ENCODE measurements at regions not wholly inside any gene's neighbourhood (a gene's known extent, or its start where the extent isn't known, plus 50 kb on each side); places are given as distances from the start of the nearest gene placed in this dataset.

DNA sequence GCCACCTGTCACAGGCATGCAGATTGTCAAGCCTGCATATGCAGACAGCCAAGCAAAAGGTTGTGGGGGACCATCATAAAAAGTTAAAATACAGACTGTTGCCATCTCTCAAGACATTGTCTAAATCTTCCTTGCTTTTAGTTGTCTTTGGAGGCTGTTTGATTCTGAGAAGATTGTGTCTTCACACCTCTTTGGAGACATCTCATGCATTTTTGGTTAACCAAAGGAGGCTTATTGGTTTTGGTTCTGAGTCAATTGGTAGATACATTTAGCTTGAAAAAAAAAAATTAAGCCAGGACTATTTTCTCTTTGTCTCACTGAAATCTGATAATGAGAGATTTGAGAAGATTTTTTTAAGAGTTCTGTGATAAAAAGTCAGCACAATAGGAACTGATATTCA lies 217.6 kb downstream of the LYPLAL1 start:
- DNase-seq, result no peak

DNA sequence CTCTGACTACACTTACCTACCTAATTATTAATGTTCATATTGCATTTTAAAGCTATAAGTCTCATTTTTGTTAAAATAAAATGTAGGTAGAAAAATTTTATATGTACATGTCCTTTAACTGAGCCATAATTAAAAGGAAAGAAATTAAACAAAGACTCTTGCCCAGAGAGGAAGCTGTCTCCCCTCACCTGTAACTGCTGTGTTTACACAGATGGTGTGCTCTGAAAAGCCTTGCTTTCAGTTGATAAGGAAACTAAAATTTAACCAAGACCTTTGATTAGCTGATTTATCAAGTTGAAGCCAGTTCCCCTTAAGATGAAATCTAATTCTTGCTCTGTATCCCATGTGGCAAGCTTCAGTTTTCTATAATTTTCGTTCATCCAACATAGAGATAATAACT lies 213.5 kb downstream of the LYPLAL1 start:
- DNase-seq, result no peak

DNA sequence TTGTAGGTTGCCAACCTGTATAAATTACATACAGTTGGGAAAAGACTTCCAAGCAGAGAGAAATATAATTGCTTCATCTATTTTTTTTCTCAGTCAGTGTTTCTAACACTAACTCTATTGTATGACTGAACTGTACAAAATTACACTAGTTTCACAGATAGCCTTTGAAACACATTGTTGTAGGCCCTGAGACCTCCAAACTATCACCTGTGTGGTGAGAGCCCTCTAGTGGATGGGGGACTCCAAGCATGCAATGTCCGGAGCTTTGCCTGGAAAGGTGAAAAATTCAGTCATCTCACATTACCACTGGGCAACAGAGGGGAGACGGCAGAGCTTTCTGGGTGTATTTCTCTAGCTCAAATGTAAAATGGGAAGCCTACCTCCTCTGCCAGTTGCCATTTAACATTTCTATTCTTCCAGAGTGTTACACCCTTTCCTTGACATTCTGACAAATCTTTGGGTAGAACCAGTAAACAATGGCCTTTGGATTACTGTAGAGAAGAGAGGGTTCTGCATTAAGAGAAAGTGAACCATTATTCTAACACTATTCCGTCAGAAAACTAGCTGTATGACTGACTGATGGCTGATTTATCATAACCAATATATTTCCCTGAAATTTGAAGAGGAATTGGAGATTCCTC lies 212.2 kb downstream of the LYPLAL1 start:
- DNase-seq, result peak; percentile 24 to 39

DNA sequence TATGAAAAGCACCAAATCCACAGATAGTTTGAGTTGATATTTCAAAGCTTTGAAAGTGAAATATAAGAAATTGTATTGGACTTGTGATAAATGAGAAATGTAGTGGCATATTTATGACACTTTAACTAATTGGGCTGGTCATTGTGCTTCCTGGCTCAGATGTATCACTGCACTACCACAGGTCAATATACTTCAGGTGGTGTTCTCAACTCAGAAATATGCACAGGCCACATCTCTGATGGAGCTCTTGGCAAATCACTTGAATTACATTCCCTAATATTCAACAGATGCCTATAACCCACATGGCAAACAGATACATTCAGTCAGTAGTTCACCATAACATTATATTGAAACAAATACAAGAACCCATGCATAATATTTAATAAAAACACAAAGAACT lies 209.6 kb downstream of the LYPLAL1 start:
- DNase-seq, result no peak

DNA sequence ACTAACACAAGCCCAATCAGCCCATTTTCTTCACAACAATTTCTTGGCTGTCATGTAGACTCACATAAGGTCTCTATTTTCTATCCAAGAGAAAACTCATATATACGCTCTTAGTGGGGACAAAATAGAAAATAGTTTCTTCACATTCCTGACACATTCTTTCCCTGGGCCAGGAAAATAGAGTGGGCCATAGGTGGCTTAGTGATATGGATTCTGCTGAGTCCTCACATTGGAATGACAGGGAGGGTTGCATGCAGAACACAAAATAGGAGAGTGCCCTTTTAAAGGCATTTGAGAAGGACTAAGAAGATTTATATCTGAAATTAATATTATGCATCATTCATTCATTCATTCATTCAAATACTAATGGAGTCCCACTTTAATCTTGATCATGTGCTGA lies 207.7 kb downstream of the LYPLAL1 start:
- no peak for DNase-seq

DNA sequence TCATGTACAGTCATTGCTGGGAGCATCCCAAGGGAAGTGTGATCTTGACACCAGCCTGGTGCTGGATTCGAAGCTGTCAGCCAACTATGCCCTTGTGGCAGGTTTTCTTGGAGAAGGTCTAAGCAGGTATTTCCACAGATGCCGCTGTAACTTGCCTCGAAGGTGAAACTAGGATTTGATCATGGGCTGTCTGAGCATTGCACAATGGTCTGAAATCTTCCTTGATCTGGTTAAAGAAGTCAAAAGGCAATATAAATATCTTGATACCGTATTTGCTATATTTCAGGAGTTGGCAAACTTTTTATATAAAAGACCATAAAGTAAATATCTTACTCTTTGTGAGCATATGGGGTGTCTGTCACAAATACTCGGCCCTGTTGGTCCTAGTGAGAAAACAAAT lies 206.8 kb downstream of the LYPLAL1 start:
- no peak for DNase-seq

DNA sequence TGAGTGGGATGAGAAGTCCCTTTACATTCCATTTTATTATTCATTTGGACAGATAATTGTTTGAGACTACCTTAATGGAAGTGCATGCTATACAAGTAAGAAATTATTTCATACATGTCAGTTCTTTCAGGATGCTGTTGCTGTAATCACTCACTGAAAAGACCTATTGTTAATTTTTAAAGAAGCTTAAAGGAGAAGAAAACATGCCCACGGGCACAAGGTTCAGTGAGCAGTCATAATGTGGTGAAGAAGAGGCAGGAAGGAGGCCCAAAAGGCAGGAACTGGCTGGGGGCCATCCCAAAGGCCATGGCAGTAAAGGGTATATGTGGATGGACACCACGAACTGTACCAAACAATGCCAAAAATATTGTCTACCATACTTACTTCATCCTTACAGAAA lies 206.0 kb downstream of the LYPLAL1 start:
- no peak for DNase-seq

DNA sequence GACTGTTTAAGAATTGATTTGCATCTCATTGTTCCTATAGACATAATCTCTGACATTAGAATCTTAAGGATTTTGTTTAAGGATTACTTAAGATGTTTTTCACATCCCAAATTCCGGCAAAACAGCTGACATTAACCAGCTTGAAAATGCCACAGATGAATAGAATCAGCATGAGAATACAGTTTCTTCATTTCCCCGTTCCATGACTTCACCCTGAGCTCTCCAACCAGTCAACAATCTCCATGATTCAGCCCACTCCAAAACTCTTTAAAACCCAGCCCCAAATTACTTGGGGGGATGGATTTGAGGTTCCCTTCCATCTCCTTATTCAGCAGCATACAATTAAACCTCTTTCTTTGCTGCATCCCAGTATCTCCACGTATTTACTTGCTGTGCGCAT lies 201.0 kb downstream of the LYPLAL1 start:
- DNase-seq, result no peak

DNA sequence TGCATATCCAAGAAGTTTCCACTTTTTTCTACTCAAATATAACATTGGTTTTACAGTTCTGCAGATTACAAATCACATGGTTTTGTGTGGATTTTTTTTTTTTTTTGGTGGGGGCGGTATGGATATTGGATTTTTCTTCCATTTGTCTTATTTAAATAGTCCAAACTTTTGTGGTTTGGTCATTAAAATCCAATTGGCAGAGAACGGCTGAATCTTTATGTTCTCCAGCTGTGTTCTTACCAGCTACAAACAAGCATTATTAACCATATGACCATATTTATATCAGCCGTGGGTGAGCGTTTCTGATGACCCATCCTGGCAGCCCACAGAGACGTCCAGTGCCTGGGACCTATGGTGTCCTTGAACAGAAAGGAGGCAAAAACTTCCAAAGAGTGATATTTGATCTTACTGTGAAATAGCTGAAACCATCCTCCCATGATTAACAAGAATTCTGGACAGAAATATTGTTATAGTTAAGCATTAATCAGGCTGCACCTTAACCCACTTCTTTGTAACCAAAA lies 200.4 kb downstream of the LYPLAL1 start:
- DNase-seq, result no peak

DNA sequence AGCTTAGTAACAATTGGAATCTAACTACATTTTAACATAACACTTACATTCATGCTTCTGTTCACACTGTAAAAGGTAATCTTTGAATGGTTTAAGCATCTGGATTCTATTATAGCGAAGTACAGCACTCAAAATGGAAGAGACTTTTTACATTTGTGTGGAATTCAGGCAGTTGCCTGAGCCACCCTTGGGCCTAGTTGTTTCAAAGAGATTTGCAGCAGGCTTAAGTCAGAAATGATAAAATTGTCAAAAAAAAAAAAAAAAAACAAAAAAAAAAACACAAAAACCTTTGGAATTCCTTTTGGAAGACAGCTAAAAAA lies 199.9 kb downstream of the LYPLAL1 start:
- no peak for DNase-seq

DNA sequence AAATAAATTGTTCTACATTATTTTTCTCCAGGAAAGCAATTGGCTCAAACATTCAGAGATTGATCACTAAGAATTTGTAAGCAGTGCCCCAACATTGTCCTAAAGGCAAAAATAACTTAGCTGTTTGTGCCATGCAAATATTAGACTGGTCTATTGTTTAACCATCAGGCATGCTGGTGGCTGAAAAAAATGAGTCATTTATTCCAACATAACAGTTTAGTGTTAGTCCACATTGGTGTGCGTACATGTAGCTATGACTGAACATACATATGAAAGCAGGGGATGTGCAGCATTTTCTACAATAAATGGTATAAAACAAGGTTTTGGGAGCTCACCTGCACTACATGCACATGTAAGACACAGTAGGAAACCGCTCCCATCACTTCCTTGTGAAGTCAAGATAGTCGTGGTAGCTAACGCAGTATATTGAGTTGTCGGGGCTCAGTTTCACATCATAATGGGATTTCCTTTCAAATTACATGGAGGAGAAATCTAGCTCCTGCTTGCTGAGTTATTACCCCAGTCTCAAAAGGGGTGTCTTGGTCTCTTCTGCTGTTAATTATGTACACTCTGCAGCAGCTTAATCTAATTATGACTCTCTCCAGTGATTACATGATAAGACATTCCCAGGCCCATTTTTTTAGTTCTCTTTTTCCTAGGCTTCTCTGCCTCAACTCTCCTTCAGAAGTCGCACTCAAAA lies 199.4 kb downstream of the LYPLAL1 start:
- DNase-seq, result no peak

DNA sequence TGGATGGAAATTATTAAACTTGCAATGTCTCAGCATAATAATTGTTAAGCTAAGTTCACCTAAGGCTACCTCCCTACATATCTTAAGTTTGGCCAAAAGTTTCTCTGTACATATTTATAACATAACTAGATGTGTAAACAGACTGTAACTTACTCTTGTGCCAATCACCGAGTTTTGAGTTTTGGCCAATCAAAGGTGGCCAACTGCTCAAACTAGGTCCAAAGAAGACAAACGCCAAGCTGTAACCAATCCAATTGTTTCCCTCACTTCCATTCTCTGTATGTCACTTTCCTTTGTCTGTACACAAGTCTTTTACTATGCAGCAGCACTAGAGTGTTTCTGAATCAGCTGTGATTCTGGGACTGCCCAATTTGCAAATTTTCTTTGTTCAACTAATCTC lies 197.8 kb downstream of the LYPLAL1 start:
- DNase-seq, result no peak

DNA sequence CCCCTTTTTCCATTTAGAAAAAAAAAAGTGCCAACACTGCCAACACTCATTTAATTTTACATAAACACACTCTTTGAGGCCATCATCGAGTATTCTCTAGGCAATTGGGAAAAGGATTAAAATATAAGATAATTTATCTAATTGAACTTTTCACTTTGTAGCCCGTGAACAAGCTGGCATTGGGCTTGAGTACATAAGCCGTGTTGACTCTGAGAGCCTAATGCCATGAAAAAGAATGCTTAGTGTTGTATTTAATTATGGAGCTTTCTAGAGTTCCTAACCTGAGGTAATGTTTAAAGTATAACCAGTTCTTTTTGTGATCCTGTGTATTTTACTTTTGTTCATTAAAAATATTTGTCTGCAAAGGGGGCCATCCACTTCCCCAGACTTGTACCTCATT lies 193.8 kb downstream of the LYPLAL1 start:
- no peak for DNase-seq

DNA sequence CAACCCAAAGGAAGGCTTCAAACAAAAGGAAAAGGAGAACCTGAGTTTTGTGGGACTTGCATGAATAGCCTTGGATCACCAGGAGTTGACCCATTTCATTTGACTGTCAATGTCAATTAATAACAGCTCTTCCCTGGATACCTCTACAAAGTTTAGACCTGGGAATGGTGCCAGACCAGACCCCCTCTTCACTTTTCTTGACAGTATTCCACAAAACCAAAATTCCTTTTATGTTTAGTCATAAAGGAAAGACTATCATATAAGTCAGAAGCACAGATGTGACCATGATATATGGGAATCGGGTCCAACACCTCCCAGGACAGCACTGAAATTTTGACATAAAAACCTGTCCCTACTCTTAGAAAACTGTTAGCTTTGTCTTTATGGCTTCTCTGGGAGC lies 191.8 kb downstream of the LYPLAL1 start:
- no peak for DNase-seq

DNA sequence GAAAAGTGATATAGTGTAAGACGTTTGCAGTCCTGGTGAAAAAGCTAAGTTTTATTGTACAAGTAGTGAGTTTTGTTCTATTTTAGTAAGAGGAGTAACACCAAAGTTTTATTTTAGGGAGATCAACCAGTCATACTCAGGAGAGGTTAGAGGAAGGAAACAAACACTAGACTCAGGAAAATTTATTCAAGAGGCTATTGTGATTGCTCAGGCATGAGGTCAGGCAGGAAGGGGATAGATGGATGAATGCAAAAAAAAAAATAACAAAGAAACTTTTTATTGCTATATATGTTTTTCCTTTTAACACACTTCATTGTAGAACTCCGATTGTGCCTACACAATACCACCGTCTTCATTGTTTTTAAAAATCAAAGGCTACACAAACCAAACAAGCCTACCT lies 189.0 kb downstream of the LYPLAL1 start:
- no peak for DNase-seq

DNA sequence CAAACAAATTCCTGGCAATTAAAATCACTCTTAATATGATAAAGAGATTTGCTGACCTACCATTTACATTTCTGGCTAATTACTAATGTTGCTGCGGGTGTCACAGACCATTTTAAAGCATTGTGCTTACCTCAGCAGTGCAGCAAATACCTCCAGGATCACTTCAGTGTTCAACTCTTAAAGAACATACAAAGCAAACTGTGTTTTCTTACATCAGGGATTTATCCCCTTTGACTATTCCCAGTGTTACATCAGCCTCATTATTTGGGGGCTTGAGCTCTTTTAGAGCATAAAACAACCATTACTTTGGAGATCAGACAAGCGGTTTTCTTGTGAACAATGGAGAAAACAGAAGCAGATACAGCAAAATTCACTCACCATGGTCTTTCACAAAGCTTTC lies 185.4 kb downstream of the LYPLAL1 start:
- DNase-seq, result no peak

DNA sequence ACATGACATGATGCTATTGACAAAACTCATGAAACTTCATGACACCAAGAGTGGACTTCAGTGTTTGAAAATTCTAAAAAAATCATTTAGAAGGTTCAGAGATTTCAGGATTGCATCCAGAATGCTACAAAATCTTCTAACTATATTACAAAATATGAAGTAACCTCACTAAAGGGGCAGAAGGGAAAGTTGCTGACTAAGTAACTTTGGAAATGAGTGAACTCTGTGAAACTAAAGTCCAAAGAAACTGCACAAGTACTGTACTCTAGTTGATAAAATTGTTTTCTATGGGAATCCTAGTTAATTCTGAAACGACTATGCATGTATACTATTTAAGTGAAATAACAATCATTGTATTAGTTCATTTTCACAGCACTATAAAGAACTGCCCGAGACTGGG lies 184.4 kb downstream of the LYPLAL1 start:
- DNase-seq, result no peak

DNA sequence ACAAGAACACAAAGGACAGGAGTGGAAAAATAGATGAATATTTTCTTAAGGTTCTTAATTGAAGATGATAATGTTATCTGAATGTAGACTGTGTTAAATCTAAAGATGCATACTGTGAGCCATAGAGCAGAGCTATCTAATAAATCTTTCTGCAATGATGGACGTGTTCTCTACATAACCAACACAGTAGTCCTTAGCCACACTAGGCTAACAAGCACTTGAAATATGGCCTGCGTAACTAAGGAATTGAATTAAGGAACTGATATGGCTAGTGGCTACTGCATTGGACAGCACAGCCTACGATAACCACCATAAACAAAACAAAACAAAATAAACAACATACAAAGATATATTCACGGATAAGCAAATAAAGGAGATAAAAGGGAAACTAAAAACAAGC lies 181.3 kb downstream of the LYPLAL1 start:
- DNase-seq, result no peak

DNA sequence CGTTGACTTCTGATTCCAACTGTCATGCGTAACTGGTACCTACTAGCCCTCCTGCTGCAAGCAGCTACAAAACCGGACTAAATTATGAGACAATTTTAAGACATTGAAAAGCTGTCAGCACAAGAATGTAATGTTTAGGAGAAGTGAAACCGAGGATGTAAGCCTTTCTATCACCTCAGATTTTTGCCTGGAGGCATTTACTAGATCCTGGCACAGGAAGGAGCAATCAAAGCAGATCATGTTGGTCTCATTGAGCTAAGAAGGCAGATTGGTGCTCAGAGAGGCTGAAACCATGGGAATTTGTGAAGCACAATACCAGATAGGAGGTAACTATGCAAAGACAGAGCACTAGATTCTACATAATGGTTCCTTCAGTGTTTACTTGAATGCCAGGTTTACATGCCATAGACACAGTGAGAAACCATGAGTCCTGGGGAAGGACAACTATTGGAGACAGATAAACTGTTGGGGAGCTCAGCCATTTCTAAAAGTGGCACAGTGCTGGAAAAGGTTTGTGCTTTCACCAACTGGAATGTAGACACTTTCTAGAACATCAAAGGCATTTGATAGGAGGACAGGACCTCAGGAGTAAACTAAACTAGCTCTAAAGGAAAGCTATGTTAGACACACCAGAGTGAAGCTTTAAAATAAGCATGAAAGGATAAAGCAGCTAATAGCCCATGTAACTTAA lies 179.4 kb downstream of the LYPLAL1 start:
- no peak for DNase-seq

DNA sequence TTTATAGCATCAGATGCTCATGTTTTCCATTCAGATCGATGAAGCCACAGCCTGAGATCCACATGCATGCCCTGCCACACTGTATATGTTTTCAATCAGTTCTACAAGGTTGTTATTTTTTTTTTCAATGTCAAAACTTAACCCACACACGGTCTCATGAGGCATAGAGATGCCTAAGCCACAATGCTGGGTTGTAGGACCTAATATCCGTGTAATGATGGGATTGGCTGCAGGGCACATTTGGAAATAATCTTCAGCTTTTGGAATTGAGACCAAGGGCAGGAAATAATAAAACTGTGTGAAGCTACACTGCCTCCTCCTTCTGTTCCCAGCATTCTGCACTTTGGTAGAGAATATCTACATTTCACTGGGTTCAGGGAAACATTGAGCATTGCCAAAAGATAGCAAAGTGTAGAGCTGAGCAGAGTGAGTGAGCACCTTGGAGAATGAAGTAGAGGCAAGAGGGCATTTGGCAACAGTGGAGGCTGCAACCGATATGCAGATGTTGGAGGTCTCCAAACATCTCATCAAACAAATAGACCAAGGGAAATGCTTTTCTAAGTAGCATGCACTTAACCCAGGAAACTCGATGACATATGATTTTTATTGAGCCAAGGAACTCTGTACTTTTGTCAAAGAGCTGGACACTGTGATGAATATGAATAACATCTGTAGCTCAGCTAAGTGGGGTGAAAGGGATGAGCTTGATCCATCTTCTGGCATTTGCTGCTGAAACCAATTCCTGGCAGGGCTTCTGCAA lies 176.7 kb downstream of the LYPLAL1 start:
- DNase-seq, result no peak

DNA sequence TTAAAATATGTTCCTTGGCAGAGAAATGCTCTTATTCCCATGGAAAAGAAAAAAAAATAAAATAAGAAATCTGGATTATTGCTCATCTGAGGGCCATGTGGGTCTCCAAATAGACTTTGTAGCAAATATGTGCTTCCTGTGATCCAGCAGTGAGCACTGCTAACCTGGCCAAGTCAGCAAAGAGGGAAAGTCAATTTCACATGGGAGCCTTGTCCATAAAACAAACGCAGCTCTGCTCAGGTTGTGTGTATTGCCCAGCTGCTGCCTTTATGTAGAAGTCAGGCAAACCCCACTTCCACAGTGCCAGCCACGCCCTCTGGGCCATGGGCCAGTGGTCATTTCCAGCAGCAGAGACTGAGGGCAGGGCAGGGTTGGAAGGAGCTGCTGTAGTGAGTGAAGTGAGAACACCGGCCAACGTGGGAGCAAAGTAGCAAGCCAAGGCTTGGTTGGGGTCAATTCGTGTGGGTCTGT lies 174.3 kb downstream of the LYPLAL1 start:
- no peak for DNase-seq

DNA sequence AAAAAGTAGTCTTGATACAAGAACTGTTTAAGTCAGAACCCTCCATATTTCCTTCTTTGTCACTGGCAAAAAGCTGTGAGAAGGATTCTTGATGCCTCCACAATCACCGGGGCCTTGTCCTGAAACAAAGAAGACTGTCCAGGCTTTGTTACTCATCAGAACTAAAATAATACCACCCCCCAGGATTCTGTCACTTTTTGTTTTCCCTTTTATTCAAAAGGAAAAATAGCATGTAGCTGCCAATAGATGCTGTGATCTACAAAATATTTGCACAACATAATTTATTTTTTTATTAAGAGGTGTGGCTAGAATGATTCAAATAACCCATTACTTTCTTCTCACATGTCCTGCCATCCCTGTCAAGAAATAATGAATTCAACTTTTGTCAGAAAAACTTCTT lies 173.7 kb downstream of the LYPLAL1 start:
- DNase-seq, result no peak

DNA sequence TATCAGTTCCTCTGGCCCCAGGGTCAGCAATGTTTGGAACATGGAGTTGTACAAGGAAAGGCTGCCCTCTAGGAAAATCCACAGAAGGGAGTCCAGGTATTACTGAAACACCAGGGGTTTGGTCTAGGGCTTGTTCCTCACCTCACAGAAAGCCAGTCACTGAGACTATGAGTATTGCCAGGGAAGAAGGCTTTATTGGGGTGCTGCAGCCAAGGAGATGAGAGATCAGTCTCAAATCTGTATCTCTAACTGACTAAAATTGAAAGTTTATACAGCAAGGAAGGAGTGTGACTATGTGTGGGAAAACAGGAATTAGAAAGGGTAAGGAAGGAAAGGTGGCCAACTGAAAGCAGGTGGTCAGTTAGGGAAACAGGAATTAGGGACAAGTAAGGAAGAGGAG lies 172.3 kb downstream of the LYPLAL1 start:
- no peak for DNase-seq

DNA sequence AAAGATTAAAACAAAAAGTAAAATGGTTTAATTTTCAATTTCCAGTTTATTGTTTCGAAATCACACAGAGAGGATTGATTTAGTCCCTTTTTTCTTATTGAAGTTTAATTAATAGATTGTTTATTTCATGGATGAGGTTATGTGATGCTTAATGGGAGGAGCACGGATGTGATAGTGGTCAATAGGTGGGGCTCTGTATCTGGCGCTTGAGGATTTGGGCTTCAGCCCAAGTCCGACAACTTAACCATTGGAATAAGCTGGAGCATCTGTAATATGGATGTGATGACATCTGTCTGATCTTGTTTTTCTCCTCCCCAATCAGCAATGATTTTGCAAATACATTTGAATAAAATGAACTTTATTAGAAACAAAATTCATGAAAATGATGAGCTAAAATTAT lies 169.2 kb downstream of the LYPLAL1 start:
- DNase-seq, result no peak

Measured in NCI-H1930 (cell line).